Right renal pelvis (tissue), 4 donors: ENCODE measurements at regions not wholly inside any gene's neighbourhood (a gene's known extent, or its start where the extent isn't known, plus 50 kb on each side); places are given as distances from the start of the nearest gene placed in this dataset.
A peak's percentile ranks its signal among the peaks of the same experiment; 100 is the strongest.

Source experiments
- DNase-seq, 4 donors: peaks; one replicate each; pipeline ENCODE4 v3.0.0-alpha.2; 2013; ENCODE audit warnings: low read depth in 4 of 4, low spot score in 3 of 4, missing footprints in 1 of 4

DNA sequence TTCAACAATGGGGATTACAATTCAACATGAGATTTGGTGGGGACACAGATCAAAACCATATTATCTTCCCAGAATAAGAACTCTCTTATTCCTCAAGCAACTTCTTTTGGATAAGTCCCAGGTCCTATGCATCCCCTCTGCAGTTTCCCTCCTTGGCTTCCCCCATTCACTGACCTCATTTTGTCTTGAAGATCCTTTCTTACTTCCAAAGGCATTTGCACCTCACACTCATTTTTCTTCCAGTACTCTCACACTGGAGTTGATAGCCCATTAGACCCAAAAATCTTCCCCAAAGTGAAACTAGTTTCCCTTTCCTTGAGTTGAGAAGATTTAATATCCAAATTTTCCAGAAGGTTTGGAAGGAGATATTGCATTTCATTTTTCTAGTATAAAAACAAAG, 178.0 kb upstream of the DAPK1 start:
- no peak for DNase-seq

DNA sequence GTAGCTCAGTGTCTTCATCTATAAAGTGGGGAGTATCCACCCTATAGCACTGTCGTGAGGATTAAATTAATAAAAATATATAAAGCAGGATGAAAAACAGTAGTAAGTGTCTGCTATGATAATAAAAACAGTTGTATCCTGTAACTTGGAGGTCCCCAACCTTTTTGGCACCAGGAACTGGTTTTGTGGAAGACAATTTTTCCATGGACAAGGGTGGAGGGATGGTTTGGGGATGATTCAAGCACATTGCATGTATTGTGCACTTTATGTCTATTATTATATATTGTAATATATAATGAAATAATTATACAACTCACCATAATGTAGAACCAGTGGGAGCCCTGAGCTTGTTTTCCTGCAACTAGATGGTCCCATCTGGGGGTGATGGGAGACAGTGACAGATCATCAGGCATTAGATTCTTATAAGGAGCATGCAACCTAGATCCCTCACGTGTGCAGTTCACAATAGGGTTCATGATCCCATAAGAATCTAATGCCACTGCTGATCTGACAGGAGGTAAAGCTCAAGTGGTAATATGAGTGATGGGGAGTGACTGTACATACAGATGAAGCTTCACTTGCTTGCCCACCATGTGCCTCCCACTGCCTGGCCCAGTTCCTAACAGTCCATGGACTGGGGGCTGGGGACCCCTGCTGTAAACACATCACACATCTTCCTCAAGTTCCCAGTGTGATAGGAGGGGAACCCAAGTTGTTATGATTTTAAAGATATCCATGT, 177.4 kb upstream of the DAPK1 start:
- DNase-seq, result no peak

DNA sequence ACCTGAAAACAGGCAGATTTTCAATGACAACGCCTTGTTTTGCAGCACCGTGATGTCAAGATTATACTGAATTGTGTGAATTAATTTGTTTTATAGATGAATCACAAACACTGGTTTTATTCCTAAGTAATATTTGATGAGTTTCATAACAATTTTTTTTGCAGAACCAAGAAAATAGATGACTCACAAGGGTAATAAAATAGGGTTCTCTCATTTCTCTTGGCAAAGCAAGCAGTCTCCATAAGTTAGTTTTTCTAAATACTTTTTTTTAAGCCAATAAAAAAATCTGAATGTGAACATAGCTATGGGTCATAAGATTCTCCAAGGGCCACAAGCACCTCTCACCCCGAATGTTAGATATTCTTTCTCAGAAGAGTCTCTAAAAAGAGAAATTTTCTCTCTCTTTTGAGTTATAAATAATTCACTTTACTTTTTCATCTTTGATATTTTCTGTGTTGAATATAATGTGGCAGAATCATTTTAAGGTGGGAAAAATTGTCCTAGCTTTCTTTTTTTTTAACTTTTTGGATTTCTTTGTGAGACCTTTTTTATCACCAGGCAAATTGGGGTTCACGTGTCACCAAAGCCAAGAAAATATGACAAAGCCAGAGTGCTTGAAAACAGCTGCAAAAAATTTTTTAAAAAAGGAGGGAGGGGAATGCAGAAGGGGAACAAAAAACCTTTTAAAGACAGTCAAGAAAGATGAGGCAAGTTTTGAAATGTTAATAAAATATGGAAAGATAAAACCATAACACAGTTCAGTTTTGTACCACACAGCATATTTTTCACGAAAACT, 174.6 kb upstream of the DAPK1 start:
- no peak for DNase-seq

DNA sequence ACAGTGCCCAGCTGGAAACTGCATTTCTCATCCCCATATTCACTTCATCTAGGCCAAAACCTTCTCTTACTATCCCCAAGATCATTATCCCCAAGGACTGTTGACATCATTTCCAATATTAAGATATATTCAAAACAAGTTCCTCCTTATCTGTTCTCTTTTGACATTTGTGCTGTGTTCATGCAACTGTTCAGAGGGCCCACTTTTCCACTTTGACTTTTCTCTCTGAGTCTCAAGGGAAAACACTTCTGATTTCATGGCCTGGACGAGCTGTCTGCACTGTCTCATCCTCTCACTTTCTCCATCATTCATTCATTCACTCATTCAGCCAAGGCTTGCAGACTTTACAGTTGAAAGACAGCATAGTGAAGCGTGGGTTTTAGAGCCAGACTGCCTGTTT, 173.7 kb upstream of the DAPK1 start:
- DNase-seq, result no peak

DNA sequence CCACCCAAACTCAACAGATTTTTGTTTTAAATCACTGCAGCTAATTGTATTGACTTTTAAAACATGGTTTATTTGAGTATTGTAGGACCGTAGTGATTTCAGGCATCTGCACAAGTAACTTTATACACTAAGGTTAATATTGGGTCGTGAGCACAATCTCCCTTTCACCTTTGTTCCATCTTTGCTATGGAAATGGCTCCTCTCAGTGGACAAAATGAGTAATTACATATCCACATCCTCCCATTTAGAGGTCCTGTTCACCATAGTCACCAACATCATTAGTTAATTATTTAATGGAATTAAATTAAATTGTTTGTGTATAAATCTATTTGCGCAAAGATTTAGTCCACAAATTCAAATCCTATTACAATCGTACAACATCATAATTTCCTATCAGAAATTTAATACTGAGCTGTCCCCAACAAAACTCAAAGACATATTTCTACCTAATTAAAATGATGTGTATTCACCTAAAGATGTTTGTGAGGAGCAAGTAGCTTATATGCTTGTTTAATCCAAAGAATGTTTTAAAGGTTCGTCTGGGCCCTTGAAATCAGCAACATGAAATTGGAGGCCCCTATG, 173.0 kb upstream of the DAPK1 start:
- DNase-seq, result peak in 3 of 4 donors; percentile 52 to 65 (median 57)

DNA sequence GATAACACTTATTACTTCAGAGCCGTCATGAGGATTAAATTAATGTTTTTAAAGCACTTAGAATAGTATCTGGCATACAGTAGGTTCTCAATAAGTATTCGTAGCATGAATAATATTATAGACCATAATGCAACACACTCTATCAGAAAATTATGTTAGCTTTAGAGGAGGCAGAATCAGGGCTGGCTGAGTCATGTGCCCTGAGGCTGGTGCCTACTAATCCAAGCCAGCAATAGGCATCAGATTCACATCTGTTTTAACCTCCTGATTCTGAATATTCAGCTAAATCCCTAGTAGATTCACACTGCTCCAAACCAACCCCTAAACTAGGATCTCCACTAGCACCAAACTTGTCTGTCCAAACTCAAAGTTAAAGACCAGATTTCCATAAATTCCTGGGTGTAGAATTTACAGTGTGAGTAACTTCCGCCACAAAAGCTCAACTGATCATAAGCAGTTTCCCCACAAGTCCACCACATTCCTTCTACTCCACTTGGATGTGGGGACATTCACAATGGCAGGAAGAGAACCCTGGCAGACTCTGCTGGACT, 170.0 kb upstream of the DAPK1 start:
- no peak for DNase-seq

DNA sequence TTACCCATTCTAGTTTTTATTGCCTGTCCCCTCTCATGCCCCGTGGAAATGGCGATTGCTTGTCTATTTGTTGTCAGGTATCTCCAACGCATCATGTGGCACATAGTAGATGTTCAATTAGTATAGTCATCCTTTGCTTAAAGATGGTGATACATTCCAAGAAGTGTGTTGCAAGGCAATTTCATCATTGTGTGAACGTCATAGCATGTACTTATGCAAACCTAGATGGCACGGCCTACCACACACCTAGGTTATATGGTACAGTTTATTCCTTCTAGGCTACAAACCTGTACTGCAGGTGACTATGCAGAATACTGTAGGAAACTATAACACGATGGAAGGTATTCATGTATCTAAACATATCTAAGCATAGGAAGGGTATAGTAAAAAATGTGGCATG, 163.9 kb upstream of the DAPK1 start:
- no peak for DNase-seq

DNA sequence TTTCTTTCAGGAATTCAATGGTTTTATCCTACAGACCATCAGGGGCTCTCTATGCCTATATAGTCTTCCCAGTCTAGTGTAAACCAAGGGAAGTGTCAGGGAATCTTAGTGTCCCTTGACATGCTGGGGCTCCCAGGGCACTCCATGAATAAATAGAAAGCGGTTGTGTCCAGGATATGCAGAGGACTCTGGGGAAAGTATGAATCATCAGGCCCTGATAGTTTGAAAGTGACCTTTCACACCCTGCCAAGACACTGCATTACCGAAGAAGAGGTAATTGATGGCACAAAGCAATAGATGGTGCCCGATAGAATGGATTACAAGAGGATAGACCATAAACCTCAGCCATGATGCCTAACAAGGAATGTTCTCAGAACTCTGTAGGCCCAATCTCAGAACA, 163.3 kb upstream of the DAPK1 start:
- no peak for DNase-seq

DNA sequence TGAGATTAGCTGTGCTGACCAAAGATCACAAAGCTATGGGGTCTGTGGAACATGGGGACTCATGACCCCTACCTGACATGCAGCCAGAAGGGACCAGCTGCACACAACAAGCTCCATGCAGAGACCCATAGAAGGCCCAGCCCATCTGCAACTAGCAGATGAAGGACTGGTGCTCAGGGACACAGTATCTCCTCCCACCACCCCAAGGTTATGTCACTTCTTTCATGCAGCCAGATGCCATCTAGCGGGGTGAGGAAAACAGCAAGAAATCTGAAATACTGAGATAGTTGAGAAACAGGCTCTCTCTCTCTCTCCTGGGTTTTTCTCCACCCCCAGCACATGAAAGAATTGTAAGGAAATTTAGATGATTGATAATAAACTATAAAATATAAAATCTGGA, 161.3 kb upstream of the DAPK1 start:
- DNase-seq, result no peak

DNA sequence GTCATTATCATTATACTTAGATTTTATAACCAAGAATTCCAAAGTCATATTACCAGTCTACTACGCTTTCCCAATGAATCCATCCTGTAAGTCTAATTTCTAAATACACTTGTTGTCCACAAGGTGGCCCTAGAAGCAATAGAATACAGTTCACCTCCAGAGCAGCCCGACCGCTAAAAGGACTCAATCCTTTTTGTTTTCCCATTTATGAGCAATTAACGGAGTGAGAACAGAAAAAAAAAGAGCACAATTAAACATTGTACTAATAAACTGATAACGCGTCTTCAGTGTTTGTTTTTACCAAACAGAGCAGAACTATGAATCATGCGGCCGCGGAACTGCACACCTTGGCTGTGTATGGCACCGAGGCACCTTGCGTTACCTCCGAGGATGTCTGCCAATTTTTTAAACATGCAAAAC, 160.7 kb upstream of the DAPK1 start:
- DNase-seq, result peak; percentile 57 to 73 (median 70)

DNA sequence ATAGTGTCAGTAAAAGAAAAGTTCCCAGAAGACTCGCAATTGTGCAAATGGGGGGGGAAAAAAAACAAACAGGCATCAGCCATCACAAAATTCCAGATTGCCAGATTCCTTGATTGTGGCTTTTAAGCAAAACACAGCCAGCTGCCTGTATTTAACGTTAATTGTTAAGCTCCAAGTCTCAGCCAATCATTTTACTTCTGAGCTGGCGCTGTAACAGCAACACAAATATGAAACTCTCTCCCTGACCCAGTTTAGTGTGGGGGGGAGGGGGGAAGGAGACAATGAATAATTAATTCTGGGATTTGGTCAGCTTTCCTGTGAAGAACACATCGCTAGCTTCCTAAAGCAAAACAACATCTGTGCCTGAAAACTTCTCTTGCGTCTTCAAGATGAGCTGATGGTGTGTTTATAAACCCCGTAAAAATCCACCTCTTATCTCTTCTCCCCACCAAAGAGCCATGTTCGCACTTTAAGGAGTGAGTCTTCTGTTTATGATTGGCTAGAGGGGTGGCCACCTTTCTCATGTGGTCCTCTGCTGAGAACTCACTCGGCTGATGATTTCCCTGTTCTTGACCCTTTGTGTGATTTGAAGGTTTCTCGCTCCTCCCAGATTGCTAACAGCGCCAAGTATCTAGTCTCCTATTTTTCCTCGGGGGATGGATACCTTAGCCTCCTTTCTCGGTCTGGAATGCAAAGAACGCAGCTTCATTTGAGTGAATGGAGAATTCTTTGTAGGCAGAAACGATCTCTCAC, 160.2 kb upstream of the DAPK1 start:
- peak in 1 of 4 donors; percentile 33 for DNase-seq

DNA sequence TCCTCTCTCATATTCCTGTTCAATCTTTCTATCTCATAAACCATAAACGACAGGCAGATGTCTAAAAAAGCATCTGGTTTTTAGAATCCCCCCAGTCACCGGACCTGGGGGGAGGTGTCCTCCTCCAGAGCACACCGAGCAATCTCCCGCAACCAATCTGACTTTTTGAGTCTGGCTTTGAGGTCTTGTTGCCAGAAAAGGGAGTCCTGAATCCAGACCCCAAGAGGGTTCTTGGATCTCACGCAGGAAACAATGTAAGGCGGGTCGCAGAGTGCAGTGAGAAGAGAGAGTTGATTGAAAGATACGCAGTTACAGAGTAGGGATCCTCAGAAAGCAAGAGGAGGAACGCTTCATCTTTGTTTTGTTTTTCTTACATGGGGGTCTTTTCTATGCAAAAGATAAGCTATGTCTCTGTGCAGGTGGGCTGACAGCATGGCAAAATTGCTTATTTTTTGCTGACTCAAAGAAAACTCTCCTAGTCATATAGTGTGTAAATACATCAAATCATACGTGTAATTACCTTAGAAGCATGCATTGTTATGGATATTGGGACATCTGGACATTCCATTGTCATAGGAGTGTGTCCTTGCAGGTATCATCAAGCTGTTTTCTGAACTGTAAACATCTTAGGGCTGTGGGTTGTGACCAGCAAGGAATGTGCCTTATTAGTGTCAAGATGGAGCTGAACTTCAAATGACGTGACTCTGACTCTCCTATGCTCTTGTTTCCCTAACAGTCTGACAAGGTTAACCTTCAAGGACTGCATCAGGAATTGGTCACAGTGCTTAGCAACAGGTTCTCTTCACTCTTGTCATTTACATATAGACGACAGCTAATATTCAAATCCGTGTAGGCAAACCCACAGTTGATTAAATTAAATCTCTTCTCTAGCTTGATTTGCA, 159.3 kb upstream of the DAPK1 start:
- no peak for DNase-seq

DNA sequence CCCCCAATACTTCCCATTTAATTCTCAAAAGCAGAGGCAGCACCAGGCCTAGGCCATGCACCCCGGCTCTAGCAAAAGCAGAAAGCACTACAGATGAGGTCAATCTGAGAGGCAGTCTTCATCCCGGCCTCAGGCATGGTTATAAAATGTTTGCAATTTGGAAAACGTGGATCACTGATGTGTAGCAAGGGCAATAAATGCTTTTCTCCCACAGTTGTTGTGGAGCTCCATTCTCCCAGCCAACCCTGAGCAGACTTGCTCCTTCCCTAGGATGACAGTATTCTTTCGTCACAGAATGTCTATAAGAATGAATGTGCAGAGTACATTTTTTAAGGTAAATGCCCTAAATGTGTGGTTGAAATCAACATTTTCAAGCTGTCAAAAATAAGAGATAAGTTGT, 157.3 kb upstream of the DAPK1 start:
- no peak for DNase-seq

DNA sequence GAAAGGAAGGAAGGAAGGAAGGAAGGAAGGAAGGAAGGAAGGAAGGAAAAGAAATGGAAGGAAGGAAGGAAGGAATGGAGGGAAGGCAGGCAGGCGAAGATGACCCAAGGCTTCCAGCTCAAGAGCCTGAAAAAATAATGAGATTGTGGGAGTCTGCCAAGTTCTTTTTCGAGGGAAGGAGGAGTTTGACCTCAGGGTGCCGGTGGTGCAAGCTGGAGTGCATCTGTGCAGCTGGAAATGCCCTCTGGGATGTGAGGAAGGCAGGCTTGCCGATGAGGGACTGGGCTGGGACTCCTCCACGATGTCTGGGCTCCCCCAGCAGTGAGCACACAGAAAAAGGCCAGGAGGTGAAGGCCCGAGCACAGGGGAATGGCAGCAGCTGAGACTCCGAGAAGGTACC, 154.9 kb upstream of the DAPK1 start:
- no peak for DNase-seq

DNA sequence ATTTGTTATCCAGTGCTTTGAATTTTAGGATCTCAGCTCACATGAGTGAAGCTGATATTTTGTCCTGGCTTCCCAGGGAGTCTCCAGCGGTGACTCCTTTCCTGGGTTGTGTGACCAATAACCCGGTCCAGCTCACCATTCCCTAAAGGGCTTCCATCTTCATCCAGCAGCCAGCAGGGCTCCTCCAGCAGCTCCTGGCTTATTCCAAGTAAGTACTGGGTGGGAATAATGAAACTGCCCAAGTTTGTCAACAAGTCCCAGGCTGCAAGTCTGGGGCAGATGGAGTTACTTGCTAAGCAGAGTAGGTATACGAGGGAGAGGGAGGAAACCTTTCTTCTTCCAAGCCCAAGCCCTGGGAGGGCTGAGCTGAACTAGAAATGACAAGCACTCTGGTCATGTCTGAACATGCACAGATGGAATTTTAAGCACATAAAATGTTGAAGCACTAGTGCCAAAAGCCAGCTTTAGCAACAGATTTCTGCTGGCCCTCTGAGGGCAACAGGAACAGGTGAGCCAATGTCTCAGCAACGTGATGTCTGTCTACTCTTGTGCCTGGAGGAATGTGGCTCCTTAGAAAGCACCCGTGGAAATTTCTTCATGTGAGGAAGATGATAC, 153.7 kb upstream of the DAPK1 start:
- DNase-seq, result no peak

DNA sequence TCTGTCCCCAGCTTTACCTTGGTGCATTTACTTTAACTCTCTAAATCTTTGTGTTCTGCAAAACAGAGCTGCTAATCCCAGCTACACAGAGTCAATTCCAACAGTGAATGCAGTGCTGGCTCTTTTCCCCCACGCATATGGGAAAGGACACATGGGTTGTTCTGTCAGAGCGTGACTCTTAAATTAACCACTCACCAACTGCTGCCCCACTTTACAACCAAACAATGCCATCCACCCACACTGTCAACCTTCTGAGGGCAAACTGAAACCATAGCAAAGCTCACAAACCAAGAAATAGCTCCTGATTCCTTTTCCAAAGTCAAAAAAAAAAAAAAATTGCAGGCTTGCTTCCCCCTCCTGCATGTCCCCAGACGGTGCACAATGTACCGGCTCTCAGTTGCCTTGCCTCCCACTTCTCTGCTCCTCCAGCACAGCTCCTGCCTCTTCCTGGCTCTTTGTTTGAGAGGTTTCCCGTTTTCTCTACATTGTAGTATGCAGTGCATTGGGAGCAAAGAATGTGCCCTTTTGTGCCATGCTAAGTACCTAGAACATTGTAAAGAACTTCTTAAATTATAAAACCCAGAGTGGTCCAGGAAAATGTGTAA, 151.5 kb upstream of the DAPK1 start:
- no peak for DNase-seq

DNA sequence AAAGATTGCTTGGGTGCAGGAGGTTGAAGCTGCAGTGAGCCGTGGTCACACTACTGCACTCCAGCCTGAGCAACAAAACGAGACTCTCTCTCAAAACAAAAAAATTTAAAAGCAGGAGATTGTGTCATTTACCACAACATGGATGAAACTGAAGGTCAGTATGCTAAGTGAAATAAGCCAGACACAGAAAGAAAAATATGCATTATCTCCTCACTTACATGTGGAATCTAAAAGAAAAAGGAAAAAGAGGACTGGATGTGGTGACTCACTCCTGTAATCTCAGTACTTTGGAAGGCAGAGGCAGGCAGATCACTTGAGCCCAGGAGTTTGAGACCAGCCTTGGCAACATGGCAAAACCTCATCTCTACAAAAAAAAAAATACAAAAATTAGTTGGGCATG, 146.8 kb upstream of the DAPK1 start:
- DNase-seq, result no peak

DNA sequence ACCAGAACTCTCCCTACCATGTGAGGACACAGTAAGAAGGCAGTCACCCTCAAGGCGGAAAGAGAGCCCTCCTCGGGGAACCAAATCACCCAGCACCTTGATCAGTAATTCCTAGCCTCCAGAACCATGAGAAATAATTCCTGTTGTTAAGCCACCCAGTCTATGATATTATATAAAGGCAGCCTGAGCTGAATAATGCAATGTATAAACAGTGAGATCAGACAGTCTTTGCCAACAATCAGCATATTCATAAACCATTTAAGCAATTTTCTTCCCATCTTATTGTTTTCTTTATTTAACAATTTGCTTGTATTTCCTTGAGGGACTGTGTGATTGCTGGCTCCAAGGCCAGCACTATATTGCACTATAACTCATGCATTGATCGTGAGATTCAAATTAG, 144.4 kb upstream of the DAPK1 start:
- DNase-seq, result no peak

DNA sequence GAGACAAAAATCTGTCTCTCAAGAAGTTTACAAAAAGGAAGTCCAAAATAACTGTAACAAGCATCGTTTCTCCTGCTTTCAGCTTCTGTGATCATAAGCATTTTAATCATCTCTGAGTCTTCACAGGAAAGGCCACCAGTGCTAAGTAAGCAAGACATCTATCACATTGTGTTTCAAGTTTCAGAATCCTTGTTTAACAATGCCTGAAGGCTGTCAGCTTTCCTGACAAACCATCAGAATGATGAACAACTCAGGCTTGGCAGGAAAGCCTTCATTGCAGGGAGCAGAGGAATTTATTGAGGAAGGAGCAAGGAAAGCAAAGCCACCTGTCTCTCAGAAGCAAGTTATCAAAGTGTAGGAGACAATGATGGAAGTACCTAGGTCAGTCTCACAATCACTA, 143.5 kb upstream of the DAPK1 start:
- DNase-seq, result no peak
